OCI-LY7 (cell line): ENCODE measurements at regions not wholly inside any gene's neighbourhood (a gene's known extent, or its start where the extent isn't known, plus 50 kb on each side); places are given as distances from the start of the nearest gene placed in this dataset.

ENCODE experiments used
- BruUV-seq: library from RNA; stranded (reverse); fragments of 400-500 nt; replicated peaks from 2 replicates; lab custom pipeline; 2021; lab: Mats Ljungman, UMichigan
- CTCF ChIA-PET: fragments of 300-600 bp; sonication (Branson Sonifier 250); formaldehyde crosslinking; loops from one replicate; lab custom pipeline; 2022; ENCODE audit warnings: antibody characterized with exemption; ENCODE audit not compliant: unreplicated experiment; lab: Charles Lee
- POLR2A ChIA-PET: fragments of 300-600 bp; sonication (Branson Sonifier 250); formaldehyde crosslinking; loops from one replicate; lab custom pipeline; 2022; ENCODE audit warnings: antibody characterized with exemption; lab: Charles Lee
- DNase-seq: peaks from one replicate; pipeline ENCODE4 v3.0.0-alpha.2; 2015; ENCODE audit warnings: low spot score
- H2AFZ ChIP-seq: fragments of 200-600 bp; sonication (generic), shearing (Covaris generic); 2 replicates; pipeline ENCODE4 v1.6.1; 2014; ENCODE audit warnings: mild to moderate bottlenecking, antibody characterized with exemption, low read length, moderate library complexity
- H3K27ac ChIP-seq: fragments of 200-600 bp; sonication (generic); 2 replicates; pipeline ENCODE4 v1.5.1; 2014; ENCODE audit warnings: mixed run types, low read depth, mild to moderate bottlenecking, moderate library complexity, low read length, inconsistent platforms; ENCODE audit not compliant: poor library complexity, severe bottlenecking
- H3K36me3 ChIP-seq: fragments of 200-600 bp; sonication (generic); 2 replicates; pipeline ENCODE4 v1.6.1; 2014; ENCODE audit warnings: mild to moderate bottlenecking, antibody characterized with exemption, low read length, moderate library complexity, mixed read lengths; ENCODE audit not compliant: insufficient read depth
- H3K4me1 ChIP-seq: fragments of 200-600 bp; sonication (generic); 2 replicates; pipeline ENCODE4 v1.5.1; 2014; ENCODE audit warnings: mild to moderate bottlenecking, low read length; ENCODE audit not compliant: insufficient read depth, poor library complexity, severe bottlenecking
- H3K4me2 ChIP-seq: fragments of 200-600 bp; sonication (generic); 2 replicates; pipeline ENCODE4 v1.6.1; 2014; ENCODE audit warnings: mild to moderate bottlenecking, low read length
- H3K4me3 ChIP-seq: fragments of 200-600 bp; sonication (generic); 2 replicates; pipeline ENCODE4 v1.5.1; 2014; ENCODE audit warnings: mild to moderate bottlenecking, low read depth, low read length; ENCODE audit not compliant: poor library complexity, severe bottlenecking
- H3K79me2 ChIP-seq: fragments of 200-600 bp; sonication (generic); 2 replicates; pipeline ENCODE4 v1.6.1; 2016; ENCODE audit warnings: low read depth, mild to moderate bottlenecking, low read length, moderate library complexity, mixed read lengths; ENCODE audit not compliant: insufficient read depth
- H3K9me2 ChIP-seq: fragments of 200-600 bp; sonication (generic); 2 replicates; pipeline ENCODE4 v1.6.1; 2016; ENCODE audit warnings: mild to moderate bottlenecking, low read length, mixed read lengths; ENCODE audit not compliant: insufficient read depth
- H3K9me3 ChIP-seq: fragments of 200-600 bp; sonication (generic); 2 replicates; pipeline ENCODE4 v1.6.1; 2014; ENCODE audit warnings: mild to moderate bottlenecking, mixed run types, low read length, mixed read lengths
- H4K20me1 ChIP-seq: fragments of 200-600 bp; sonication (generic); 2 replicates; pipeline ENCODE4 v1.6.1; 2014; ENCODE audit warnings: mild to moderate bottlenecking, antibody characterized with exemption, low read length, moderate library complexity, mixed read lengths; ENCODE audit not compliant: insufficient read depth
- EZH2phosphoT487 ChIP-seq: fragments of 200-600 bp; sonication (generic); IDR thresholded peaks from 2 replicates; pipeline ENCODE4 v1.6.1; 2018; ENCODE audit warnings: low read depth, borderline replicate concordance, mild to moderate bottlenecking, mixed run types, antibody characterized with exemption, low read length, moderate library complexity, mixed read lengths
- intact Hi-C: fragments of 100-400 bp; cut with micrococcal nuclease; formaldehyde crosslinking; loops from one replicate; pipeline ENCODE4 v1.10.0; 2022; ENCODE audit not compliant: unreplicated experiment
- TF ChIP-seq, protein P1 (sequence below): fragments of 200-600 bp; sonication (generic); conservative IDR thresholded peaks from 2 replicates; pipeline ENCODE4 v1.5.1; 2014; ENCODE audit warnings: mild to moderate bottlenecking, antibody characterized with exemption, low read length, moderate library complexity, mixed read lengths

DNA sequence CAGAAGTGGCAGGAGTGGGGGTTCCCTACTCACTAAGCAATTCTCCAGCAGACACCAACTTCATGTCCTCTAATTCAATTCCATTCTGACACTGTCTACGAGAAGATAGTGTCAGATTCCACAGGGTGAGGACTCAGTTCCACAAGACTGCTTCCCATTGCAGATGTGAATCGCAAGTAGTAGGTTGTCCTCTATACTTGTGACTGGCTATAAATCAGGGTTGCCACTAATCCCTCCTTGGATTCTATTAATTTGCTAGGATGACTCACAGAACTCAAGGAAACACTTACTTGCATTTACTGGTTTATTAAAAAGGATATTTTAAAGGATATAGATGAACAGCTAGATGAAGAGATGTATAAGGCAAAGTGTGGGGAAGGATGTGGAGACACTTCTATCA is 184.1 kb upstream of the ACVR2A start:
- no peak for DNase-seq
- intact Hi-C loops: no loop called here
- Histone ChIP-seq H3K9me3 (no peaks in the 10 kb centered on the region), H3K36me3 (no peaks in the 10 kb centered on the region), H4K20me1 (no peaks in the 10 kb centered on the region), H3K4me1 (no peaks in the 10 kb centered on the region), H3K4me2 (no peak overlapping the region), H3K9me2 (no peaks in the 10 kb centered on the region), H3K79me2 (no peaks in the 10 kb centered on the region), H3K4me3 (no peak overlapping the region), H2AFZ (no peak overlapping the region), H3K27ac (no peak overlapping the region)
- ChIA-PET CTCF (no interaction called here), POLR2A (interaction anchor here (0.5 to 1.2 kb wide), 3 partner anchors 35 to 144 kb away, joined by 3 to 8 read pairs (median 3); no protein-coding TSS in a partner anchor)
- no TSS peak for BruUV-seq
- no peak for TF ChIP-seq EZH2phosphoT487
- TF ChIP-seq, protein P1, sequence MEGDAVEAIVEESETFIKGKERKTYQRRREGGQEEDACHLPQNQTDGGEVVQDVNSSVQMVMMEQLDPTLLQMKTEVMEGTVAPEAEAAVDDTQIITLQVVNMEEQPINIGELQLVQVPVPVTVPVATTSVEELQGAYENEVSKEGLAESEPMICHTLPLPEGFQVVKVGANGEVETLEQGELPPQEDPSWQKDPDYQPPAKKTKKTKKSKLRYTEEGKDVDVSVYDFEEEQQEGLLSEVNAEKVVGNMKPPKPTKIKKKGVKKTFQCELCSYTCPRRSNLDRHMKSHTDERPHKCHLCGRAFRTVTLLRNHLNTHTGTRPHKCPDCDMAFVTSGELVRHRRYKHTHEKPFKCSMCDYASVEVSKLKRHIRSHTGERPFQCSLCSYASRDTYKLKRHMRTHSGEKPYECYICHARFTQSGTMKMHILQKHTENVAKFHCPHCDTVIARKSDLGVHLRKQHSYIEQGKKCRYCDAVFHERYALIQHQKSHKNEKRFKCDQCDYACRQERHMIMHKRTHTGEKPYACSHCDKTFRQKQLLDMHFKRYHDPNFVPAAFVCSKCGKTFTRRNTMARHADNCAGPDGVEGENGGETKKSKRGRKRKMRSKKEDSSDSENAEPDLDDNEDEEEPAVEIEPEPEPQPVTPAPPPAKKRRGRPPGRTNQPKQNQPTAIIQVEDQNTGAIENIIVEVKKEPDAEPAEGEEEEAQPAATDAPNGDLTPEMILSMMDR: no peak

GRCh38 chr2:147659051-147659450 is 185.8 kb upstream of the ACVR2A start:
- no peak overlapping the region for H3K4me2 ChIP-seq
- CTCF ChIA-PET: no interaction called here

More at GRCh38 chr2:147659051-147659450, 185.8 kb upstream of the ACVR2A start:
- TF ChIP-seq, protein P1: no peak
- TF ChIP-seq EZH2phosphoT487: no peak
- H3K4me1 ChIP-seq: no peaks in the 10 kb centered on the region
- BruUV-seq: no TSS peak
- intact Hi-C loops: no loop called here
- H4K20me1 ChIP-seq: no peaks in the 10 kb centered on the region
- no peak overlapping the region for H3K4me3 ChIP-seq
- H3K79me2 ChIP-seq: no peaks in the 10 kb centered on the region
- DNase-seq: no peak
- H2AFZ ChIP-seq: no peak overlapping the region
- H3K36me3 ChIP-seq: no peaks in the 10 kb centered on the region
- H3K9me2 ChIP-seq: no peaks in the 10 kb centered on the region
- POLR2A ChIA-PET: no interaction called here
- no peak overlapping the region for H3K27ac ChIP-seq
- H3K9me3 ChIP-seq: no peaks in the 10 kb centered on the region
